Psoas muscle (tissue), 7 donors: ENCODE measurements at regions not wholly inside any gene's neighbourhood (a gene's known extent, or its start where the extent isn't known, plus 50 kb on each side); places are given as distances from the start of the nearest gene placed in this dataset.
A peak's percentile ranks its signal among the peaks of the same experiment; 100 is the strongest.

Experiments
- ATAC-seq, 4 donors: fragments of 200-7000 bp; cut with Tn5 transposase; one replicate each; pipeline ENCODE4 v1.9.1; 2020; ENCODE audit warnings: moderate library complexity in 3 of 4, mild to moderate bottlenecking in 2 of 4
- DNase-seq, 2 donors: peaks; one replicate each; pipeline ENCODE4 v3.0.0-alpha.2; 2020
- H3K27ac ChIP-seq: fragments of 200-600 bp; one replicate; pipeline ENCODE4 v1.8.0; 2022
- H3K27me3 ChIP-seq, 3 donors: fragments of 200-600 bp in 1 of 3; one replicate each; pipeline versions ENCODE4 v1.6.1 to v1.8.0; 2013 to 2022; ENCODE audit warnings: low read length in 2 of 3, mild to moderate bottlenecking in 2 of 3, moderate library complexity in 1 of 3; ENCODE audit not compliant: insufficient read depth in 3 of 3
- H3K36me3 ChIP-seq, 2 donors: fragments of 200-600 bp in 1 of 2; one replicate each; pipeline versions ENCODE4 v1.6.1 to v1.8.0; 2013 to 2022; ENCODE audit warnings: low read depth in 1 of 2, mild to moderate bottlenecking in 1 of 2, moderate library complexity in 1 of 2; ENCODE audit not compliant: insufficient read depth in 1 of 2
- H3K4me1 ChIP-seq: fragments of 200-600 bp; one replicate; pipeline ENCODE4 v1.8.0; 2022
- H3K4me3 ChIP-seq: fragments of 200-600 bp; one replicate; pipeline ENCODE4 v1.8.0; 2022; ENCODE audit warnings: mild to moderate bottlenecking
- H3K9me3 ChIP-seq: fragments of 200-600 bp; one replicate; pipeline ENCODE4 v1.8.0; 2022
- WGBS, 3 donors: extraction: QIAGEN DNeasy Blood & Tissue Kit; methylation state at CpG; one replicate each; pipeline versions ENCODE4 v1.1.6 to v1.1.7; 2013; 5-methylcytosine and 5-hydroxymethylcytosine counted together
- intact Hi-C, 2 donors: fragments of 100-400 bp; cut with DNase I; formaldehyde crosslinking; loops; one replicate each; pipeline versions ENCODE4 v1.11.0 to v1.14.2; 2022
- TF ChIP-seq, protein P1 (sequence below): fragments of 200-600 bp; IDR thresholded peaks from one replicate; pipeline ENCODE4 v1.8.0; 2022; ENCODE audit warnings: antibody characterized with exemption
- donor health status: healthy with polysubstance abuse.
- donor health status: DM: no; HTN: no; CAD: no; lungs with moderate emphysema.
- donor health status: Bipolar disorder and iron deficiency.
- donor health status: healthy.
- donor health status: DM: yes; HTN: yes; CAD: no.
- donor health status: DM: no; HTN: no; CAD: no.
- donor health status: DM: yes; HTN: yes; CAD: no.

- Histone ChIP-seq H3K4me3 (no peak overlapping the region), H3K36me3 (no peaks in the 10 kb centered on the region), H3K4me1 (no peaks in the 10 kb centered on the region), H3K27ac (no peak overlapping the region), H3K27me3 (no peaks in the 10 kb centered on the region), H3K9me3 (peaks cover 4% of the 10 kb centered on the region)
- DNase-seq (no peak), ATAC-seq (no peak)
- intact Hi-C loops, result loop anchor here in 1 of 2 donors (5.0 kb wide), 1 partner anchor 33 kb away; no protein-coding TSS in a partner anchor
- TF ChIP-seq, protein P1, sequence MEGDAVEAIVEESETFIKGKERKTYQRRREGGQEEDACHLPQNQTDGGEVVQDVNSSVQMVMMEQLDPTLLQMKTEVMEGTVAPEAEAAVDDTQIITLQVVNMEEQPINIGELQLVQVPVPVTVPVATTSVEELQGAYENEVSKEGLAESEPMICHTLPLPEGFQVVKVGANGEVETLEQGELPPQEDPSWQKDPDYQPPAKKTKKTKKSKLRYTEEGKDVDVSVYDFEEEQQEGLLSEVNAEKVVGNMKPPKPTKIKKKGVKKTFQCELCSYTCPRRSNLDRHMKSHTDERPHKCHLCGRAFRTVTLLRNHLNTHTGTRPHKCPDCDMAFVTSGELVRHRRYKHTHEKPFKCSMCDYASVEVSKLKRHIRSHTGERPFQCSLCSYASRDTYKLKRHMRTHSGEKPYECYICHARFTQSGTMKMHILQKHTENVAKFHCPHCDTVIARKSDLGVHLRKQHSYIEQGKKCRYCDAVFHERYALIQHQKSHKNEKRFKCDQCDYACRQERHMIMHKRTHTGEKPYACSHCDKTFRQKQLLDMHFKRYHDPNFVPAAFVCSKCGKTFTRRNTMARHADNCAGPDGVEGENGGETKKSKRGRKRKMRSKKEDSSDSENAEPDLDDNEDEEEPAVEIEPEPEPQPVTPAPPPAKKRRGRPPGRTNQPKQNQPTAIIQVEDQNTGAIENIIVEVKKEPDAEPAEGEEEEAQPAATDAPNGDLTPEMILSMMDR, result peak; percentile 27
- WGBS, 3 donors, result 62 to 76% (median 75%) methylated on average over 5 of the region's 5 CpGs
Observed at GRCh38 chr7:25820432-25821040, 331.5 kb upstream of the NFE2L3 start.

DNA sequence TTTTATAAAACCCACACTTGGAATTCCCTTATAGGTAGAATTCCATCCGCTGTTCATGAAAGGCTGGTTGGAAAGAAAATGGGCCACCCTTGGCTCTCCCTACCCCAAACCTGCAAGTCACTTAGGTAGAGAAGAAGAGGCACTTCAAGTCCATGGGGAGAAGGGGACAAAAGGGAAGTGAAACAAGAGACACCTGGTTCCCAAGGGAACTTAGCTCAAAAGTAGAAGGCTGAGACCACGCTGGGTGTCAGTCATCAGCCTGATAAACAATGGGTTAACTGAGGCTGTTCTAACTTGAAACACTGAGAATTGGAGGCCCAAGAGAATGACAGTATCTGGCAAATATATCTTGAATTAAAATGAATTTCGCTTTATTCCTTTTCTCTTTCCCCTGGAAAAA lies 330.8 kb upstream of the NFE2L3 start:
- H3K36me3 ChIP-seq, result no peaks in the 10 kb centered on the region
- intact Hi-C loops, result loop anchor here in 1 of 2 donors (5.0 kb wide), 1 partner anchor 34 kb away; no protein-coding TSS in a partner anchor
- H3K9me3 ChIP-seq, result peaks cover 4% of the 10 kb centered on the region
- H3K4me1 ChIP-seq, result no peaks in the 10 kb centered on the region
- DNase-seq, result no peak
- no peak for ATAC-seq
- H3K27me3 ChIP-seq, result no peaks in the 10 kb centered on the region
- H3K27ac ChIP-seq, result no peak overlapping the region
- TF ChIP-seq, protein P1, result no peak
- H3K4me3 ChIP-seq, result no peak overlapping the region
- 83 to 94% (median 89%) methylated on average over 3 of the region's 3 CpGs for WGBS, 3 donors

DNA sequence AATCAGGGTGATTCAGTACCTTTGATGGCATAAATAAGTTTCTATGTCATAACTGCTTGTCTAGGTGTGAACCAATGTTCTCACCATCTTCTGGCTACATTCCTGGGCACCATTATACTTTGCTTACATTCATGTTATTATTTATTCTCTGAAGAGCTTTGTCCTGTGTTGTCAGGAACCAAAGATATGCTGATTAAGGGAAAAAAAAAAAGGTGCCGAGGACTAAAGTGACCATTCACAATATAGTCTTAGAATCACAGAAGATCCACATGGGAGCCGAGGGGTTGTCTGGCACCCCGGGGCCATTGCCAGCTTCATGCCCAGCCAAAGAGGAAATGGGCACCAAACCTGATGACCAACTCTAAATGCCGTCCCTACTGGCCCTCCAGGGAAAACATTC lies 329.2 kb upstream of the NFE2L3 start:
- 63 to 90% (median 70%) methylated on average over 4 of the region's 4 CpGs for WGBS, 3 donors
- Histone ChIP-seq H3K27me3 (no peaks in the 10 kb centered on the region), H3K4me3 (no peak overlapping the region), H3K36me3 (no peaks in the 10 kb centered on the region), H3K9me3 (no peaks in the 10 kb centered on the region), H3K27ac (no peak overlapping the region), H3K4me1 (no peaks in the 10 kb centered on the region)
- no peak for DNase-seq
- TF ChIP-seq, protein P1, result no peak
- ATAC-seq, result no peak
- intact Hi-C loops, result loop anchor here in 1 of 2 donors (5.0 kb wide), 1 partner anchor 36 kb away; no protein-coding TSS in a partner anchor

GRCh38 chr7:25823571-25823970 lies 328.4 kb upstream of the NFE2L3 start:
- ATAC-seq, result no peak
- no peak for DNase-seq
- Histone ChIP-seq H3K9me3 (no peaks in the 10 kb centered on the region), H3K27ac (no peak overlapping the region), H3K4me3 (no peak overlapping the region), H3K36me3 (no peaks in the 10 kb centered on the region), H3K27me3 (no peaks in the 10 kb centered on the region), H3K4me1 (no peaks in the 10 kb centered on the region)
- intact Hi-C loops, result loop anchor here in 1 of 2 donors (5.0 kb wide), 1 partner anchor 36 kb away; no protein-coding TSS in a partner anchor
- TF ChIP-seq, protein P1, result no peak

DNA sequence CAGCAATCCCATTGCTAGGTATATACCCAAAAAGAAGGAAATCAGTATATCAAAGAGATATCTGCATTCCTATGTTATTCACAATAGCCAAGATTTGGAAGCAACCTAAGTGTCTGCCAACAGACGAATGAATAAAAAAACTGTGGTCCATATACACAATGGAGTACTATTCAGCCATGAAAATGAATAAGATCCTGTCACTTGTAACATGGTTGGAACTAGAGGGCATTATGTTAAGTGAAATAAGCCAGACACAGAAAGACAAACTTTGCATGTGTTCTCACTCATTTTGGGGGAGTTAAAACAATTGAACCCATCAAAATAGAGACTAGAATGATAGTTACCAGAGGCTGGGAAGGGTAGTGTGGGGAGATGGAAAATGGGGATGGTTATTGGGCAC lies 323.5 kb upstream of the NFE2L3 start:
- Histone ChIP-seq H3K36me3 (no peaks in the 10 kb centered on the region), H3K9me3 (no peaks in the 10 kb centered on the region), H3K27ac (no peak overlapping the region), H3K27me3 (no peaks in the 10 kb centered on the region), H3K4me3 (no peak overlapping the region), H3K4me1 (peaks cover 12% of the 10 kb centered on the region)
- TF ChIP-seq, protein P1, result no peak
- no peak for ATAC-seq
- intact Hi-C loops, result no loop called here
- DNase-seq, result no peak
- 89 to 93% (median 89%) methylated on average over 1 of the region's 1 CpG for WGBS, 3 donors
